ENCODE measurements at regions not wholly inside any gene's neighbourhood (a gene's known extent, or its start where the extent isn't known, plus 50 kb on each side); places are given as distances from the start of the nearest gene placed in this dataset.

DNA sequence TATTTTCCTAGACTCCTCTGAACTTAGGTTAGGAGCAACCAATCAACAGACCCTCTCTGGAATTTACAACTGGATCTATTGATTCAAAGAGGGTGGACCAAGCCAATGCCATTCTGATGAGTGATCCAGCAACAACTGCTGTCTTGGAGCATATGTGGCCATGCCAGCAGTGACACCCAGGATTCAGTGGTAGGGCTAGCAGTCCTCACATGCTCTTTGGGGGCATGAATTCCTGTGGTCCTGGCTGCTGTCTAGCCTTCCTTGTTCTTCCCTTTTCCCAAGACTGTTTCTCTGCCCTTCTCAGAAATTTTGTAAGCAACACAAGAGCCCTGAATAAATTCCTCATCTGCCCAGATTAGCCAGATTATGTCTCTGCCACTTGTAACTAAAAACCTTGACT lies 61.5 kb upstream of the GATB start:
- Mint-ChIP-seq H3K36me3 (no peaks in the 10 kb centered on the region), H3K27ac (no peak overlapping the region), H3K4me1 (no peaks in the 10 kb centered on the region), H3K9me3 (no peaks in the 10 kb centered on the region), H3K4me3 (no peak overlapping the region), H3K27me3 (peaks cover 5 to 14% (median 5%) of the 10 kb centered on the region in 3 donors)
- ATAC-seq (ENCODE audit: low read depth in 2 of 2) (no peak), DNase-seq (no peak)

DNA sequence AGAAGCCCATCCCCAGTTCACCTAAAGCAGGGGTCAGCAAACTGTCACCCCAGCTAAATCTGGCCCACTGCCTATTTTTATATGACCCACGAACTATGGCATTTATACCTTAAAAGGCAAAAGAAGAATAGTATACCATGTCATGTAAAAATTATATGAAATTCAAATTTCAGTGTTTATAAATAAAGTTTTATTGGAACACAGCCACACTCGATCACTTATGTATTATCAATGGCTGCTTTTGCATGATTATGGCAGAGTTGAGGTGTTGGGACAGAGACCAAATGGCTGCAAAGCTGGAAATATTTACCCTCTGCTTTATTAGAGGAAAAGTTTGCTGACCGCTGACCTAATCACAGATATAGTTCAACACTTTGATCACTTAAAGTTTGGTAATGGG lies 59.2 kb upstream of the GATB start:
- ATAC-seq (ENCODE audit: low read depth in 2 of 2) (no peak), DNase-seq (no peak)
- H3K4me3 Mint-ChIP-seq, result no peak overlapping the region
- H3K27ac Mint-ChIP-seq, result no peak overlapping the region
- H3K4me1 Mint-ChIP-seq, result no peaks in the 10 kb centered on the region
- H3K36me3 Mint-ChIP-seq, result no peaks in the 10 kb centered on the region
- peaks cover 5 to 14% (median 11%) of the 10 kb centered on the region in 3 donors for H3K27me3 Mint-ChIP-seq
- H3K9me3 Mint-ChIP-seq, result peaks cover 0 to 5% (median 0%) of the 10 kb centered on the region in 7 donors

DNA sequence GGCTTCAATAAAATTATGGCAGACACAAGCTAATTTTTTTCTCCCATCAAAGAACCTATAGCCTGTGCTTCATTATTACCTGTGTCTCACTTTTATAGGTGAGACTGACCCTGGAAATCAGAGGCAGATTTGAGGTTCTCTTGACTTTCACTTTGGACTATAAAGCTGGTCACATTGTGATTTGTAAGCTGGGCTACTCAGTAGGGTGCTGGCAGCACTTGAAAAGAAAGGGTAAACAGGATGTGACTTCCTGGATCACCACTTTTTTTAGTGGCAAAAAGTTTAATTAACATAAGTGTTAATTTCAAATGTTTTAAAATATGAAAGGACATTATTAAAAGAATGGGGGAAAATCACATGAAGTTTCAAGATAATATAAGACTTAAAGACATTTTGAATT lies 50.6 kb upstream of the GATB start:
- no peak for DNase-seq
- no peaks in the 10 kb centered on the region for H3K27me3 Mint-ChIP-seq
- no peaks in the 10 kb centered on the region for H3K36me3 Mint-ChIP-seq
- H3K27ac Mint-ChIP-seq, result no peak overlapping the region
- H3K4me1 Mint-ChIP-seq, result no peaks in the 10 kb centered on the region
- ATAC-seq (ENCODE audit: low read depth in 2 of 2), result no peak
- no peak overlapping the region for H3K4me3 Mint-ChIP-seq
- no peaks in the 10 kb centered on the region for H3K9me3 Mint-ChIP-seq
